ENCODE measurements at regions not wholly inside any gene's neighbourhood (a gene's known extent, or its start where the extent isn't known, plus 50 kb on each side); places are given as distances from the start of the nearest gene placed in this dataset.

- no peak overlapping the region for H3K4me3 ChIP-seq
- no peaks in the 10 kb centered on the region for H3K4me1 ChIP-seq
- no peak overlapping the region for H3K27ac ChIP-seq
- H3K36me3 ChIP-seq (replicated peaks in 1 of 2; ENCODE audit: insufficient read depth in 1 of 2, low read depth in 2 of 2) = no peaks in the 10 kb centered on the region
- no peaks in the 10 kb centered on the region for H3K9me3 ChIP-seq
- no peak for TF ChIP-seq POLR2A (IDR thresholded peaks at IDR 0.05)
- TF ChIP-seq CTCF (IDR thresholded peaks at IDR 0.05) = no peak
- intact Hi-C loops (cut with DNase I) = no loop called here
- H3K27me3 ChIP-seq = no peaks in the 10 kb centered on the region
- DNase-seq (no peak), ATAC-seq (no peak)
Measured at GRCh38 chr11:21634956-21635355, 557.9 kb upstream of the ANO5 start.

- no peaks in the 10 kb centered on the region for H3K4me1 ChIP-seq
- no peak for DNase-seq
Measured at GRCh38 chr11:21635394-21636145, 557.3 kb upstream of the ANO5 start.

GRCh38 chr11:21636561-21636960 is 556.3 kb upstream of the ANO5 start:
- intact Hi-C loops (cut with DNase I) = no loop called here
- Histone ChIP-seq H3K4me1 (no peaks in the 10 kb centered on the region), H3K9me3 (no peaks in the 10 kb centered on the region), H3K4me3 (no peak overlapping the region), H3K27me3 (no peaks in the 10 kb centered on the region), H3K27ac (no peak overlapping the region), H3K36me3 (replicated peaks in 1 of 2; ENCODE audit: insufficient read depth in 1 of 2, low read depth in 2 of 2) (no peaks in the 10 kb centered on the region)
- DNase-seq (no peak), ATAC-seq (no peak)
- TF ChIP-seq POLR2A (IDR thresholded peaks at IDR 0.05) = no peak
- no peak for TF ChIP-seq CTCF (IDR thresholded peaks at IDR 0.05)

More at GRCh38 chr11:21635394-21636145, 557.3 kb upstream of the ANO5 start:
- TF ChIP-seq CTCF (IDR thresholded peaks at IDR 0.05) (no peak), POLR2A (IDR thresholded peaks at IDR 0.05) (no peak)
- Histone ChIP-seq H3K27ac (no peak overlapping the region), H3K27me3 (no peaks in the 10 kb centered on the region), H3K4me3 (no peak overlapping the region), H3K36me3 (replicated peaks in 1 of 2; ENCODE audit: insufficient read depth in 1 of 2, low read depth in 2 of 2) (no peaks in the 10 kb centered on the region), H3K9me3 (no peaks in the 10 kb centered on the region)
- 40 to 45% methylated on average over 2 of the region's 2 CpGs for WGBS, 2 donors
- no peak for ATAC-seq
- intact Hi-C loops (cut with DNase I) = no loop called here

GRCh38 chr11:21640491-21640890 is 552.4 kb upstream of the ANO5 start:
- no peaks in the 10 kb centered on the region for H3K36me3 ChIP-seq (replicated peaks in 1 of 2; ENCODE audit: insufficient read depth in 1 of 2, low read depth in 2 of 2)
- WGBS, 2 donors = 33 to 65% methylated on average over 1 of the region's 1 CpG
- ATAC-seq (no peak), DNase-seq (no peak)
- no peaks in the 10 kb centered on the region for H3K9me3 ChIP-seq
- no peak overlapping the region for H3K27ac ChIP-seq
- TF ChIP-seq CTCF (IDR thresholded peaks at IDR 0.05) (no peak), POLR2A (IDR thresholded peaks at IDR 0.05) (no peak)
- intact Hi-C loops (cut with DNase I) = no loop called here
- H3K27me3 ChIP-seq = no peaks in the 10 kb centered on the region
- no peaks in the 10 kb centered on the region for H3K4me1 ChIP-seq
- H3K4me3 ChIP-seq = no peak overlapping the region

GRCh38 chr11:21641869-21642268 is 551.0 kb upstream of the ANO5 start:
- DNase-seq (no peak), ATAC-seq (no peak)
- H3K4me3 ChIP-seq = no peak overlapping the region
- TF ChIP-seq CTCF (IDR thresholded peaks at IDR 0.05) (no peak), POLR2A (IDR thresholded peaks at IDR 0.05) (no peak)
- intact Hi-C loops (cut with DNase I) = no loop called here
- no peak overlapping the region for H3K27ac ChIP-seq
- H3K4me1 ChIP-seq = no peaks in the 10 kb centered on the region
- no peaks in the 10 kb centered on the region for H3K9me3 ChIP-seq
- H3K36me3 ChIP-seq (replicated peaks in 1 of 2; ENCODE audit: insufficient read depth in 1 of 2, low read depth in 2 of 2) = no peaks in the 10 kb centered on the region
- 68 to 82% methylated on average over 3 of the region's 3 CpGs for WGBS, 2 donors
- no peaks in the 10 kb centered on the region for H3K27me3 ChIP-seq

Data from body of pancreas (tissue), 4 donors.